Neural progenitor cell (in vitro differentiated cells): ENCODE measurements at regions not wholly inside any gene's neighbourhood (a gene's known extent, or its start where the extent isn't known, plus 50 kb on each side); places are given as distances from the start of the nearest gene placed in this dataset.

Experiments
- EZH2 ChIP-seq: fragments of 200-600 bp; sonication (generic); IDR thresholded peaks from 2 replicates; pipeline ENCODE4 v1.6.1; 2017; ENCODE audit warnings: antibody characterized with exemption, mild to moderate bottlenecking, moderate library complexity
- TF ChIP-seq, protein P1 (sequence below): fragments of 200-600 bp; sonication (generic); IDR thresholded peaks from 2 replicates; pipeline ENCODE4 v1.5.1; 2017; ENCODE audit warnings: antibody characterized with exemption, mild to moderate bottlenecking

DNA sequence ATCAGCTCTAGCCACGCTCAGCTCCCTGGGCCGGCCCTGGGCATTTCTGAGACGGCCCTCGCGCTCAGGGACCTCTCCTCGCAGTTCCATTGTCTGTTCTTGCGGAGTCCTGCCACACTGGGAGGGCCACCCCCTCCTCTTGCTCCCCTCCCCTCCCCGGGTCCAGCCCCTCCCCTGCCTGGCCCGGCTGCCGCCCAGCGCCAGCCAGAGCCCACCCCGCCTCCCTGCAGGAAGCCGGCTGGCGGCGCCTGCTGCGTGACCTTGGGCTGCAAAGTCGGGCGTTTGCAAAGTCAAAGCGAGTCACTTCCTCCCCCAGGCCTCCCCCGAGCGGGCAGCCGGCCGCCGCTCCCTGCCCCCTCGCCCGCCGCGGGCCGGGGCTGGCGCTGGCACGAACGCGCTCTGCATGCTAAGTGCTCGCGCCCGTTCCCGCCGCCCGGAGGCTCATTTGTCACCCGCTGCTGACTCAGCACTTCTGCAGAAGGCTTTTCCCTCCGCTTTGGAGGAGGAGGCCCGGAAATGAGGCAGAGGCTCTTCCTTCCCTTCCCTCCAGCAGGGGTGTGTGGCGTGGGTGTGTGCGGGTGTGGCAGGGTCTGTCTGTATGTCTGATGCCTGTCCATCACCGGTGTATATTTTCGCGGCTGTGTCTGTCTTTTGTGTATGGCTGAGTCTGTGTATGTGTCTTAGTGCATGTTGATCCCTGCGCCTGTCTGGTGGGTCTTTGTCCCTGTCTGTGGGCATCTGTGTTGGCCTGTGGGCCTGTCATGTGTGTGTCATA, 72.0 kb downstream of the IRF2BPL start:
- TF ChIP-seq, protein P1, sequence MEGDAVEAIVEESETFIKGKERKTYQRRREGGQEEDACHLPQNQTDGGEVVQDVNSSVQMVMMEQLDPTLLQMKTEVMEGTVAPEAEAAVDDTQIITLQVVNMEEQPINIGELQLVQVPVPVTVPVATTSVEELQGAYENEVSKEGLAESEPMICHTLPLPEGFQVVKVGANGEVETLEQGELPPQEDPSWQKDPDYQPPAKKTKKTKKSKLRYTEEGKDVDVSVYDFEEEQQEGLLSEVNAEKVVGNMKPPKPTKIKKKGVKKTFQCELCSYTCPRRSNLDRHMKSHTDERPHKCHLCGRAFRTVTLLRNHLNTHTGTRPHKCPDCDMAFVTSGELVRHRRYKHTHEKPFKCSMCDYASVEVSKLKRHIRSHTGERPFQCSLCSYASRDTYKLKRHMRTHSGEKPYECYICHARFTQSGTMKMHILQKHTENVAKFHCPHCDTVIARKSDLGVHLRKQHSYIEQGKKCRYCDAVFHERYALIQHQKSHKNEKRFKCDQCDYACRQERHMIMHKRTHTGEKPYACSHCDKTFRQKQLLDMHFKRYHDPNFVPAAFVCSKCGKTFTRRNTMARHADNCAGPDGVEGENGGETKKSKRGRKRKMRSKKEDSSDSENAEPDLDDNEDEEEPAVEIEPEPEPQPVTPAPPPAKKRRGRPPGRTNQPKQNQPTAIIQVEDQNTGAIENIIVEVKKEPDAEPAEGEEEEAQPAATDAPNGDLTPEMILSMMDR: no peak
- no peak for TF ChIP-seq EZH2
